NCI-H69 (cell line): ENCODE measurements at regions not wholly inside any gene's neighbourhood (a gene's known extent, or its start where the extent isn't known, plus 50 kb on each side); places are given as distances from the start of the nearest gene placed in this dataset.

Experiments used
- DNase-seq: peaks from one replicate; lab custom pipeline; 2025; lab: John Stamatoyannopoulos, UW

DNA sequence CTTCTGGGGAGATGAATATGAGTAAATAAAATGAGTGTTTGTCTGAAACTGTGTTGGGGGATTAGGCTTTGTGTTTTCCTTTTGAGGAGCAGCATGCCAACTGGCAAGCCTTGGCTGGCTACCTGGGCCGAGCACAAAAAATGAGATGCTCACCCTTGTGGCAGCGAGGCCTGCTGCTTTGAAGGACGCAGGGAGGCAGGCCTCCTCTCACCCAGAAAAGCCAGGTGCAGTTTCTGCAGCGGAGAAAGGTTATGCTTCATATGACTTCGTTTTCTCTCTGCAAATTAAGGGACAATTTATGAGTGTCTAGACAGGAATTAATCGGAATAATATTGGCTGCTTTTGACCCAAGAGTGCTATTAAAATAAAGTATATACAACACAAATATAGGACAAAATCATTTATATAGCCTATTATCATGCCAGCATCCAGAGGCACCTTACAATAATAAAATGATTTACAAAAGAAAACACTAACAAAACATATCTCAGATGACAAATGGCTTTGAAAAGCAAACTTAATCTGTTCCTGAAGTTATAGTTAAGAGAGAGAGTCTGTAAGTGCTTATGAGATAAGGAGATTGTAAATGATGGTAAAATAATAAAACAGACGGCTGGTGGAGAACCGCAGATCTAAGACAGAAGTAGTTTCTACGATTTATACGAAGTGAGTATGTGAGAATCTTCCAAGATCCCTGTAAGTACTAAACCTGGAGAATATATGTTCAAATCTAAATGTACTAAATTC, 682.8 kb upstream of the NR2F2 start:
- DNase-seq: no peak

DNA sequence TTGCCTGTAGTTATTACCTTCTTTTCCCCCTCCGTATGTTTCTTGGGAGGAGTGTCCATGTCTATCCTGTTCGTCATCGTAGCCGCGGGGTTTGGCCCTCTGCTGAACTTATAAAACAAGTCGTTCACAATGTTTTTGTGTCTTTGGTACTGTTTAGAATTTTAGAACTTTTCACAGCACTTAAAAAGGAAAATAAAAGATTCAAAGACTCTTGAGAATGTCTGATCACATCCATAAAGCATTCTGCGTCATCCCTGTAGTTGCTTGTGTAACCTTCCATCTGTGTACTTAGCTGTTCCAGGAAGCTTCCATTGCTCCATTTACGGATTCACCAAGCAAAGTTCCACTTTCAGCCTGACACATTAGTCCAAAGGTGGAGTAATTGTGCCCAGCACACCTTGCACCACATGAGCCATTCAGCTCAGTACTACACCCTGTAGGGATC, 677.1 kb upstream of the NR2F2 start:
- DNase-seq: no peak

DNA sequence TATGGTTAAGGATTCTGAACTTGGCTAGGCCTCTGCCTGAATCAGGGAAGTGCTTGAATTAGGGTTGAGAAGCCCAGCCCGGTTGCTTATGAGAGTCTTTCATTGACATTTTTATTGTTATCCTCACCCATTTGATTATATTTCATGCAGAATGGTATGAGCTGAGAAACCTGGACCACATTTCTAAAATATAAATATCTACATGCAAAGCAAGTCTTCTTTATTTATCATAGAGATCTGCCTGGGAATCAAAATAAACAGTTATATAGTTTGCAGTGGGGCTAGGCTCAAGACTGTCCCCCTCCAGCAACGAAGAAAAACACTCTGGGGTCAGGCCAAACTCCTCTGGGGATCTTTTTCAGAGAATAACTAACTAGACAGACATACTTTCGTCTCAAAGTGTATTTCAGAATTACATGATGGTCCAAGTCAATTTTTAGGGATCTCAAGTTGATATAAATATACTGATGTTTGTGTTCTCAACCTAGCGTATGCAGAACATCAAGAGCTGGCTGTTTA, 675.4 kb upstream of the NR2F2 start:
- no peak for DNase-seq

DNA sequence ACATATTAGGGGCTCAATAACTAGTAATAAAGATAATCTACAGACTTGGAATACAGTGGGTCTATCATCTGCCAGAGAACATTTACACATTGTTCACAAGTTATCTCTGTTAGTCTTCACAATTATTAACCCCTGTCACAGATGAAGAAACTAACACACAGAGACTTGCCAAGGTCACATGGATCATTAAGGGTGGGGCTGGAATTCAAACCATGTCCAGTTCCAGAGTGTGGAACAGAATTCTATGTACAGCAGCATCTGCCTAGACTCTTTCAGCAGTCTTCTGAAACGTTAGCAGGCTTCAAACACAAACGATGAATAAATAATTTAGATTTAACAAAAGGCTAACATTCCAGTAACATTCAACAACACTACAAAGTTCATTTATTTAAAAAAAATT, 673.9 kb upstream of the NR2F2 start:
- DNase-seq: no peak

DNA sequence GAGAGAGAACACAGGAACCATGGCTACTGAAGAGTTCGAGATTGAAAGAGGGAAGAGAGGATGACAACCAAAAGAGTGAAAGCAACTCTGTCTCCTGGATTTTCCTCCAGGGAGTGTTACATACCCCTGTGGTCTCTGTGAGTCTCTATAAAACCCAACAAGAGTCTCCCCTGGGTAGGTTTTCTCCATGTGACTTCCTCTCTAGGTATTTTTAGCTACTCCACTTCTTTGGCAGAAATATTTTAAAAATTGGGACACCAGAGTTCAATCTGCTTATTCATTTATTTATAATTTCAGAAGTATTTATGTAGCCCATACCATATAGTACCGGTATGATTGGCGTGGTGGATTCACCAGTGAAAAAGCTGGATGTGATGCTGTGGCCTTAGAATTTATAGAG, 671.7 kb upstream of the NR2F2 start:
- no peak for DNase-seq

DNA sequence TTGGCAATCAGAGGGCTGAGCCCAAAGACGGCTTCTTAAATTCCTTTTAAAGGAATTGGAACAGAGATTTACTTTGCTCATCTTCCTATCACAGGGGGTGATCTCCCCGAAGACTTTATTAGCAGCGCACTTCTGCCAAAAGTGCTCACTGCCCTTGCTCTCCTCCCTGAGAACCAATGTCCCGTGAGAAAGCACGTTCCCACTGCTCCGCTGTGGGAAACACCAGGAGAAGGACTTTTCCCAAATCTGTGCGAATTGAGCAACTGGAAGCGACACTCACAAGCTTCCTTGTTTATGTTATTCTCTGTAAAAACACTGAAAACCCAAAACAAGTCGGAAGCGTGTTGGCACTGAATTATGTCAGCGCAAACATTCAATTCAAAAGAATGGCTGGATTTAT, 670.8 kb upstream of the NR2F2 start:
- no peak for DNase-seq

DNA sequence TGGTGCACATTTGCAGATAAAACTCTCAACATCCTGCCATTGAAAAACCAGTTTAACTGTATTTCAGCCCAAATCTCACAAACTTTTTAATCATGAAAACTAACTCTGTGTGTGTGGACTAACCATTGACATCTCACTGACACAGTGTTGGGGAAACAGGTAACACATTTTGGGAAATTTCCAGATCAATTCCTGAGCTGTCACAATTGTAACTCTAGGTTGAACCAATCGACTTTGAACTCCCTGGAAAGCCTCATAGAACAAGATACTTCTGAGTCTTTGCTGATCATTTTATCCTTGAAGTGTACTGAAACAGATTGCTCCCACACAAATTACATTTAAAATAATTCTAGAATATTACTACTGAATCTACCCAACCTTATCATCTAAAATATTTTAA, 667.9 kb upstream of the NR2F2 start:
- no peak for DNase-seq

DNA sequence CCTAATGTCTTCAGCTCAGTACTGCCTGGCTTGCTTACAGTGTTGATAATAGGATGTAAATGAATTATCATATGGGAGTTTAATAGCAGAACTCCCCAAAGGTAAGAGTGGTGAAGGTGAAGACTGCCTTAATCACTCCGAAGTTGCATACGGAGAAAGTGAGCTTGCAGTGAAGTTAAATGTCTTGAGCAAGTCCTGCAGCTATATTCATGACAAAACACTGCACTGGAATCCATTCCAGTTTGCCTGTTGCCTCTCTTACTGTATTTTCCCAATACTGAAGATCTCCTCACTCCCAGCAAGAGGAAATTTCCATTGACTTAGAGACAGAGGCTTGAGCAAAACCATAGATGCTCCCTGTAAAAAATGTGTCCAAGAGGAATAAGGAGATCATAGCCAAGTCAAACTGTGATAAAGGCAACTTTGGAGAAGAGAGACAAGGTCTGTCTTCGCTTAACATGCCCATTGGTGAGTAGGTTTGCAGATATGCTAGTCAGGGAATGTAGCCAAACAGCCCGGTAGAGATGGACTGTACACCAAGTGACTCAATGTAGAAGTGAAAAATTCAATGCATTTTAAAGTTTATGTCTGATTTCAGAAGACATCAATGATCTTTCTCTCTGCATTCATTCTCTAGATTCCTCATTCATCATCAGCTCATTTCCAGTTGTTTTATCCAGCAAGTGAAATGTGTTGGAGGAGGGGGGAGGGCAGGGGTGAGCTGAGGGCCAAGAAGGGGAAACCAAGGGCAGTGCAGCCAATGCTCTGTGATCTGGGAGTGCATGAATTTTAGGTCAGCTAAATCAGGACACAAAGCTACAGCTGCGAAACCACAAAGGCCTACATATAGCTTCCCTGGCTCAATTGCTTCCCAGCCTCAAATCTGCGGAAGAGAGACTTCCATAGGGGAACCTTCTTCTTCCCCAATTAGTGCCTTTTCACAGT, 667.1 kb upstream of the NR2F2 start:
- no peak for DNase-seq

DNA sequence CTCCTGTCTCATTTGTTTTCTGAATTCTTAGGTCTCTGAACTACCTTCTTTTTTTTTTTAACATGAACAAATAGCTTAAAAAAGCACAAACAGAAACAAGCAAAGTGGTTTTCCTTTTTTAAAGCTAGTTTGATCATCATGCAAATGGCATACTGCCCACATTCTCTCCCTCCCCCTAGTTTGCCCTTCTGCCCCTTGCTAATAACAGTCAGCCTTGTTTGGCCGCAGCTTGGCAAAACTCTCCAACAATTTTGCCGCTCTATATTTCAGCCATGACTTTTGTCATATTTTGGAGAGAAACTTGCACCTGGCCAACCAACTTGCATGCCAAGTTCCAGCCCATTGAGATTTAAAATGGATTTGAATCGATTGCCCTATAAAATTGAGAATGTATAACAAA, 666.0 kb upstream of the NR2F2 start:
- DNase-seq: no peak

DNA sequence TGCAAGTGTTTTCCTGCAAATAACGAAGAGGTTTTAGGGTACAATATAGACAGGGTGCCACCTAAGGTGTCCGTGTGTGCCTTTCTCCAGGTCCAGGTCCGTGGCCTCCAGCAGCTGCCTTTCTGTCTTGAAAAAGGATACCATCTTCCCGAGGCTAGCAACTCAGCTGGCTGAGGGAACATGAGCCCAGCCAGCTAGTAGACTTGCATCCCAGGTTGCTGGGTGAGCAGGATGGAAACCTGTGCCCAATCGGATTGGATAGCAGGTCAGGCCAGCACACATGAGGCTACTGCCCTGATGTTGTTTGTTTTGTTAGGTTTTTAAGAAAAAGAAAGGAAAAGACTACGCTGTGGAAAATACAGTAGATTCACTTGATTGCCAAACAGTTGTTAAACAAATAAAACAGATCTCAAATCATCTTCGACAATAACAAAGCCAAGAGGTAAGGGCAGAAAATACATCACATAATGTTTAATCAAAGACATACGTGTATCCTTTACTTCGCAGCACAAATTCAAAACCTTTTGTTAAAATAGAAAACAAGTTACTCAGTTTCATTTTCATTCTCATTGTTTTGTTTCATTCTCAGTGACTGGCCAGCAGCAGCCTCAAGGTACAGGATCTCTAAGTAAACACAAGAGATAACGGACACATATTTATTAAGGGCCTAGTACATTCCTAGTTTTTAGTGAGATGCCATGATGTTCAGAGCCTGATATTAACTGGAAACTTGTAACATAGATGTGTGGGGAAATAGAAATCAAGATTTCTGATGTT, 661.2 kb upstream of the NR2F2 start:
- DNase-seq: no peak

DNA sequence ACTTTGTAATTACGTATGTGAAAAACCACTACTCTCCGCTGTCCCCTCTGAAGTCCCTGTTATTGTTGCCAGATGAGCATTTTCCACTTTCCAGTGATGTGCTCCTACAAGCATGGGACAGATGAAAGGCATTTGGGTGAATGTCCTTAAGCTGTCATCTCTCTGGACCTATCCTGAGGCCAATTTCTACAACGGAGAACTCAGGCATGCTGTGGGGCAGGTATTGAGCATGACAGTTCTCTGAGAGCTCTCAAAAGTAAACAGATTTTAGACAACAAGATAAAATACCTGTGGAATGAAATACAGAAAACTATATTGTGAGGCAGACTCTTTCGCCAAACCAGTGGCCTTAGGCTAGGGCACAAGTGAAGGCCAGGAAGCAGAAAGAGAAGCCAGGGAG, 656.5 kb upstream of the NR2F2 start:
- no peak for DNase-seq

DNA sequence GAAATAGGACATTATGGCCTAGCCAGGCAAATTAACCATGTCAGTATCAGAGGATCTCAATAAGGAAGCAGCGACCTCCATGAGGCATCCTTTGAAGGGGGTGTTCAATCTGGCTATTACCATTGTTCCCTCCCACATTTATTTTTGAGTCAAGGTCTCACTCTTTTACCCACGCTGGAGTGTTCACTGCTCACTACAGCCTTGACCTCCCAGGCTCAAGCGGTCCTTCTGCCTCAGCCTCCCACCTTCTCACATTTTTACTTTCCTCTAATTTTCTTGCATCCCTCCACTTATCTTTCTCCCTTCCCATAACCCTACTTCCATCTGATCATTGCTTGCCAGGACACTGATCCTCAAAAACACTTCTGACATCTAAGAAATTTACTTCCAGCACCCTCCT, 654.0 kb upstream of the NR2F2 start:
- DNase-seq: no peak

DNA sequence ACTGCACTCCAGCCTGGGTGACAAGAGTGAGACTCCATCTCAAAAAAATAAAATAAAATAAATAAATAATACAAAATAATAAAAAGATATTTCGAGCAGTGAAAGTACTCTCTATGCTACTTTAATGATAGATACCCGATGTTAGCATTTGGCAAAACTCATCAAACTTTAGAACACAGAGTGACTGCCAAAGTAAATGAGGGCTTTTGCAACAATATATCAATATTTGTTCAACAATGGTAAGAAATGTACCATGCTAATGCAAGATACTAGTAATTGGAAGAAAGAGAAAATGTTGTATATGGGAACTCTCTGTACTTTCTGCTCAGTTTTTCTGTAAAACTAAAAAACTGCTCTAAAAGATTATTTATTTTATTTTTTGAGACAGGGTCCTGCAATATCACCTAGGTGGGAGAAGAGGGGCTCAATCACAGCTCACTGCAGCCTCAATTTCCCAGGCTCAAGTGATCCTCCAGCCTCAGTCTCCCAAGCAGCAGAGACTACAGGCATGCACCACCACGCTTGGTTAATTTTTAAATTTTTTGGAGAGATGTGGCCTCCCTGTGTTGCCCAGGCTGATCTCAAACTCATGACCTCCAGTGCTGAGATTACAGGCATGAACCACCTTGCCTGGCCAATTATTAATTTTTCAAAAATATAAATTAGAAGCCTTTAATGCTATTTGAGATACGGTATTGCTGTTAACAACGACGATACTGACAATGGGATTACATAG, 650.5 kb upstream of the NR2F2 start:
- no peak for DNase-seq

DNA sequence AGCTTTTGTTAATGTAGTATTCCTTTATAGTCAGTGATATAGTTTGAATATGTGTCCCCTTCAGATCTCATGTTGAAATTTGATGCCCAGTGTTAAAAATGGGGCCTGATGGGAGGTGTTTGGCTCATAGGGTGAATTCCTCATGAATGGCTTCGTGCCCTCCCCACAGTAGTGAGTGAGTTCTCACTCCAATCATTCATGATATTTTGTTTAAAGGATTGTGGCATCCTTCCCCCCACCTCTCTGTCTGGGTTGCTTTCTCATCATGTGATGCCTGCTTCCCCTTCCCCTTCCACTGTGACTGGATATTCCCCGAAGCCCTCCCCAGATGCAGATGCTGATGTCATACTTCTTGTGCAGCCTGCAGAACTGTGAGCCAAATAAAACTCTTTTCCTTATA, 649.8 kb upstream of the NR2F2 start:
- no peak for DNase-seq

DNA sequence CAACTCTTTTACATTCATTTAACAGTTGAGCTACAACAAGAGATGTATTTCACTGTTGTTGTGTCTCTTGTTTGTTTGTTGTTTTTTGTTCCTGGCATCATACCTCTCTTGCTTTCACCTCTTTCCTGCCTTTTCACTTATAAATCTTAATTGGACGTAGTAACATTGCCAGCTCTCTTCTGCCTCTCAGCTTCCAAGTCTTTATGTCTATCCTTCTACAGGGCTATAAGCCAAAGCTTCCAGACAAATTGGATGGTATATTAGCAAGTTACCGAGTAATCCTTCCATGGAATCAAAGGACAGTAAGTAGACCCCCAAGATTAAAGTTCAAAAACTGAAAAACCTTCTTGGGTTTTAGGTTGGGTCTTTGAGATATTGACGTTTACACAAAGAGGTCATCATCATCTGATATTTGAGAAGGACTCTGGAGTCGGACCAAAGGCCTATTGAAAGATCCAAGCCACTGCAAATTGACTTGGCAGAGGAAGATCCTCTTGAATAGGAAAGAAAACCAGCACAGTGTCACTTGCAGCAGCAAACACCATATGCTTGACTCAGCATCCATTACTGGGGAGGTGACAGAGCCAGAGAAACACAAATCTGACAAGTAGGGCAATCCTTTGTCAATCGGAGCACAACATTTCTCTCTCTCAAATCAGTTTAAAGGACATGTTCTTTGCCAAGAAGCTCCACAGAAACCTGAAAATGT, 648.5 kb upstream of the NR2F2 start:
- DNase-seq: no peak

DNA sequence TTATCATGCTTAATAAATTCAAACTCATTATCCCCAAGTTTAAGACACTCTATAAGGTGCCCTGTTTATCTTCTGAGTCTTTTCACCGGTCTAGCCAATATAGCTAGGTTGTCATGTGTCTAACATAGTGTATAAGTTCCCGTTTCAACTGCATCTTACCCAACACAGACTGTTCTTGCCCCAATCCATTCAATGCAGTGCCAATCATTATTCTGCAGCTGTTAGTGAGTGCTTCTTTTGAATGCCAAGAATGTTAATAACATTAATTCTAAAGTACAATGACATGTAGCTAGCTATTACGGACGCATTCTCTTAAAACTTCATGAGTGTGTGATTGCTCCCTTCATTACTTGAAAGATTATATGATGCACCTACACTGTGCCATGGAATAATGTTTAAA, 646.4 kb upstream of the NR2F2 start:
- no peak for DNase-seq

DNA sequence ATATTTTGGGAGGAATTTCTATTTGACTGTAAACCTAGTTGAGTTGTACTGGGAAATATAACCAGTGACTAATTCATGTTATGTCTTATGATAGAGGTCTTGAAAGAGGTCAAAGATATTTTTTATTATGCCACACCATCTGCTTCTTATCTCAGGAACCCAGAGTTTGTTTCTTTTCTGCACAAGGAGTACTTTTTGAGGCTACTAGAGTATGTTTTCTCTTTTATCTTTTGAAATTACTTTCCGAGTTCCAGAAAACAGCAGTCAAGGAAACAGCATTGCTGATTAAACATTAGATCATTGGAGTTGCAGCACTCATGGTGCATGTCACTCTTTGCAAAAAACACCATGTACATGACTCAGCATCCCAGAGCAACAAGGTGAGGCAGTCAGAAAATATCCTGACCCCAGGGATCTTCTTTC, 645.8 kb upstream of the NR2F2 start:
- DNase-seq: no peak

DNA sequence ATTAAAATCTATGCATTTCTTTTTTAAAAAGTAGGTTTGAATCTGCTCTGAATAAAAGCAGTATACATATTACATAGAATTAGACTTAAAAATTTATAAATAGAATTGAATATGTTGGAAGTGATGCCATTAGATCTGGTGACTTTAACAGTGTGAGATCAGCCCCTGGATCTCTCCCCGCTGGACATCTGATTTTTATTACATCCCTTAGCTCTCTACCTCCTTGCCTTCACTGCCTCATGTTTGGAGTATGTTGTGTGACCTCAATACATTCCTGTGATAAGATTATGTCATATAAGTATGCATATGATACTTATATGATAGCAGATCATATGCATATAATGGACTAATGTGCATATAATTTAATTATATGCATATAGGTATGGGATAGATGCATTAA, 643.4 kb upstream of the NR2F2 start:
- no peak for DNase-seq

DNA sequence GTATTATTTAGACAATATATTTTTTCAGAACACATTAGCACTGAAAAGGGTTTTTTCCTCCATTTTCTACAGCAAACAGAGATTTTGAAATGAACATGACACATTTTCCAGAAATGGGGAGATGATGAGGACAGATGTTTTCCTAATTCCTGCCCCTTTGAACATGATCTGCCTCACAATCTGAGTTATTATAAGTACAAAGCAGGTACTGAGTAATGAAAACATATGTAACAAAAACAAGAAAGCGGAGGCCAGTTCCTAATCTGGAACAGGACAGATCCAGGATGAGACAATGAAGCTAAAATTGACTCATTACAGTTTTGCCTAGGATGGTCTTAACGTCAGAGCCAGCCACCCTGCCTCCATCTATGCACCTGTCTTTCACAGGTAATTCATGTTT, 642.8 kb upstream of the NR2F2 start:
- DNase-seq: no peak

DNA sequence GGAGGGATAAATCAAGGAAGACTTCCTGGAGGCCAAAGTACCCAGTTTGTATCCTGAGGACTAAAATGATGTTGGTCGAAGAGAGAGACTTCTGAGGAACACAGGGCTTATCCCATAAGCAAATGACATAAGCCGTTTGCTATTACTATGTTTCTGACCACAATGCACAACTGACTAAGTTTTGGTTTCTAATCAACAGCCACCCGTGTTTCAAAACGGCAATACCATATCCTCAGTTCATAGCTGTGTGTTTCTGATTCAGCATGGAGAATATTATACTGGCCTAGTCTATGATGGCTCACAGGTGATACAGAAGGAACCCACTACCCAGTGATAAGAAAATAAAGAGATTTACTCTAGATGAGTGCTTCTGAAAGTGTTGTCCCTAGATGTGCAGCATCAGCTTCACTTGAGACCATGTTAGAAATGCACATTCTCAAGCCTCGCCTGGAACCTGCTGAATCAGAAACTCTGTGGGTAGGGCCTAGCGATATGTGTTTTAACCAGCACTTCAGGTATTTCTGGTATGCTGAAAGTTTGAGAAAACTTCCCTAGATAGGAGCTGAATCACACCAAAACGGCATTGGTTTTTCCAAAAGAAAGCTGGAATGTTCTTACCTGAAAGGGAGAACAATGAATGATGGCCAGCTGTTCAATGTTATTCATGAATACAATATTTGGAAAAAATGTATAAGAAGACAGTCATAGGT, 639.7 kb upstream of the NR2F2 start:
- DNase-seq: no peak
